GM06990 (cell line): ENCODE measurements at regions not wholly inside any gene's neighbourhood (a gene's known extent, or its start where the extent isn't known, plus 50 kb on each side); places are given as distances from the start of the nearest gene placed in this dataset.

Experiments
- DNase-seq: peaks from one replicate; pipeline ENCODE4 v3.0.0-alpha.2; 2011; ENCODE audit not compliant: insufficient read length; ENCODE audit errors: extremely low read depth
- H3K27me3 ChIP-seq: replicated peaks from 2 replicates; pipeline ENCODE4 v1.6.0; 2011; ENCODE audit warnings: low read length; ENCODE audit not compliant: control insufficient read depth, insufficient read depth
- H3K36me3 ChIP-seq: 2 replicates; pipeline ENCODE4 v1.5.1; 2011; ENCODE audit warnings: low read length; ENCODE audit not compliant: control insufficient read depth, insufficient read depth
- H3K4me3 ChIP-seq: replicated peaks from 2 replicates; pipeline ENCODE4 v1.5.1; 2011; ENCODE audit warnings: low read depth, mild to moderate bottlenecking, control low read depth, low read length
- CTCF ChIP-seq: IDR thresholded peaks from 2 replicates; pipeline ENCODE4 v1.5.1; 2011; ENCODE audit warnings: low read length, control low read depth, mild to moderate bottlenecking, inconsistent platforms; ENCODE audit not compliant: insufficient read depth, poor library complexity, severe bottlenecking

GRCh38 chr16:26475596-26475995 is 591.1 kb upstream of the C16orf82 start:
- no peak for DNase-seq
- Histone ChIP-seq H3K27me3 (no peaks in the 10 kb centered on the region), H3K36me3 (no peaks in the 10 kb centered on the region), H3K4me3 (no peak overlapping the region)
- no peak for TF ChIP-seq CTCF

- DNase-seq: no peak
- no peak overlapping the region for H3K4me3 ChIP-seq
- TF ChIP-seq CTCF: no peak
- no peaks in the 10 kb centered on the region for H3K36me3 ChIP-seq
- H3K27me3 ChIP-seq: no peaks in the 10 kb centered on the region
Measured at GRCh38 chr16:26491101-26491670, 575.5 kb upstream of the C16orf82 start.

GRCh38 chr16:26491962-26492361 is 574.8 kb upstream of the C16orf82 start:
- TF ChIP-seq CTCF: no peak
- Histone ChIP-seq H3K4me3 (no peak overlapping the region), H3K27me3 (no peaks in the 10 kb centered on the region), H3K36me3 (no peaks in the 10 kb centered on the region)
- no peak for DNase-seq

- no peaks in the 10 kb centered on the region for H3K36me3 ChIP-seq
- no peaks in the 10 kb centered on the region for H3K27me3 ChIP-seq
- no peak overlapping the region for H3K4me3 ChIP-seq
- TF ChIP-seq CTCF: no peak
- DNase-seq: no peak
Measured at GRCh38 chr16:26493751-26494150, 573.0 kb upstream of the C16orf82 start.

- Histone ChIP-seq H3K4me3 (no peak overlapping the region), H3K27me3 (no peaks in the 10 kb centered on the region), H3K36me3 (no peaks in the 10 kb centered on the region)
- no peak for TF ChIP-seq CTCF
- no peak for DNase-seq
Measured at GRCh38 chr16:26497896-26498295, 568.8 kb upstream of the C16orf82 start.

- Histone ChIP-seq H3K27me3 (no peaks in the 10 kb centered on the region), H3K4me3 (no peak overlapping the region), H3K36me3 (no peaks in the 10 kb centered on the region)
- no peak for TF ChIP-seq CTCF
- DNase-seq: no peak
Measured at GRCh38 chr16:26500326-26500725, 566.4 kb upstream of the C16orf82 start.
